H1 (cell line): ENCODE measurements at regions not wholly inside any gene's neighbourhood (a gene's known extent, or its start where the extent isn't known, plus 50 kb on each side); places are given as distances from the start of the nearest gene placed in this dataset.

Source experiments
- CREB1 ChIP-seq: IDR thresholded peaks from 2 replicates; pipeline ENCODE4 v1.6.1; 2012; ENCODE audit warnings: inconsistent platforms
- JUN ChIP-seq: IDR thresholded peaks from 2 replicates; pipeline ENCODE4 v1.6.1; 2011; ENCODE audit warnings: low read depth, mild to moderate bottlenecking, improper control_type of control experiment, low read length
- NANOG ChIP-seq: IDR thresholded peaks from 2 replicates; pipeline ENCODE4 v1.6.1; 2011; ENCODE audit warnings: low read length, low read depth, mild to moderate bottlenecking, inconsistent platforms; ENCODE audit not compliant: insufficient read depth, poor library complexity, severe bottlenecking
- TEAD4 ChIP-seq: IDR thresholded peaks from 2 replicates; pipeline ENCODE4 v1.6.1; 2012; ENCODE audit warnings: low read depth, low read length, inconsistent platforms, mixed read lengths

GRCh38 chr3:13722178-13722577, 157.7 kb downstream of the WNT7A start (continued):
- TF ChIP-seq TEAD4 (no peak), NANOG (no peak), JUN (no peak), CREB1 (no peak)
